GM19193 (cell line): ENCODE measurements at regions not wholly inside any gene's neighbourhood (a gene's known extent, or its start where the extent isn't known, plus 50 kb on each side); places are given as distances from the start of the nearest gene placed in this dataset.

ENCODE experiments used
- POLR2A ChIP-seq: IDR thresholded peaks from 4 replicates; pipeline ENCODE4 v1.6.1; 2011; ENCODE audit not compliant: insufficient read depth, insufficient read length; ENCODE audit errors: extremely low read depth

GRCh38 chr3:106326941-106327695 is 458.3 kb upstream of the CBLB start:
- no peak for TF ChIP-seq POLR2A

GRCh38 chr3:106327696-106328025 is 458.8 kb upstream of the CBLB start:
- TF ChIP-seq POLR2A = no peak

GRCh38 chr3:106328224-106328623 is 459.4 kb upstream of the CBLB start:
- no peak for TF ChIP-seq POLR2A

GRCh38 chr3:106329521-106329920 is 460.7 kb upstream of the CBLB start:
- no peak for TF ChIP-seq POLR2A

- TF ChIP-seq POLR2A = no peak
These were observed 462.8 kb upstream of the CBLB start for GRCh38 chr3:106331636-106332035.

- no peak for TF ChIP-seq POLR2A
These were observed 463.3 kb upstream of the CBLB start for GRCh38 chr3:106332129-106332528.

- TF ChIP-seq POLR2A = no peak
These were observed 464.1 kb upstream of the CBLB start for GRCh38 chr3:106332884-106333283.

- TF ChIP-seq POLR2A = no peak
These were observed 465.3 kb upstream of the CBLB start for GRCh38 chr3:106333911-106334618.

GRCh38 chr3:106336619-106337018 is 467.8 kb upstream of the CBLB start:
- no peak for TF ChIP-seq POLR2A

GRCh38 chr3:106337116-106337515 is 468.3 kb upstream of the CBLB start:
- TF ChIP-seq POLR2A = no peak

GRCh38 chr3:106338582-106339214 is 469.9 kb upstream of the CBLB start:
- TF ChIP-seq POLR2A = no peak

- no peak for TF ChIP-seq POLR2A
These were observed 470.7 kb upstream of the CBLB start for GRCh38 chr3:106339551-106339950.

- no peak for TF ChIP-seq POLR2A
These were observed 472.3 kb upstream of the CBLB start for GRCh38 chr3:106341087-106341486.

- TF ChIP-seq POLR2A = no peak
These were observed 472.9 kb upstream of the CBLB start for GRCh38 chr3:106341586-106342162.

- TF ChIP-seq POLR2A = no peak
These were observed 473.6 kb upstream of the CBLB start for GRCh38 chr3:106342386-106342785.
